ENCODE measurements at regions not wholly inside any gene's neighbourhood (a gene's known extent, or its start where the extent isn't known, plus 50 kb on each side); places are given as distances from the start of the nearest gene placed in this dataset.

DNA sequence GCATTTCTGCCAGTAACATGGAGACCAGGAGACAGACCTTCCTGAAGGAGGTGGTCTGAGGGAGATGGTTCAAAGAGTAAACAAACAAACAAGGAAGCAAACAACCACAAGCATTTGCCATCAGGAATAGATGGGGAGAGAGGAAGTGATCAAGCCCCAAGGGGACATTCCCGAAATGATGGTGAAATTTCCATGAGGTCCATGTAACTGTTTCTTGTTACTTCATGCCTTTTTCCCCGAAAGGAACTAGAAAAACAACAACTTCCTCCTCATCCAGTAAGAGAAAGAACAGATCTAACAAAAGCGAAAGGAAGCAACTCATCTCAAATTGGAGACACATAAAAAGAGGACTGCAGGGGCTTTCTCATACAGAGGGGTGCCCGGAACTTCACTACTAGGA is 152.5 kb upstream of the ZNF32 start:
- TF ChIP-seq, protein P1, sequence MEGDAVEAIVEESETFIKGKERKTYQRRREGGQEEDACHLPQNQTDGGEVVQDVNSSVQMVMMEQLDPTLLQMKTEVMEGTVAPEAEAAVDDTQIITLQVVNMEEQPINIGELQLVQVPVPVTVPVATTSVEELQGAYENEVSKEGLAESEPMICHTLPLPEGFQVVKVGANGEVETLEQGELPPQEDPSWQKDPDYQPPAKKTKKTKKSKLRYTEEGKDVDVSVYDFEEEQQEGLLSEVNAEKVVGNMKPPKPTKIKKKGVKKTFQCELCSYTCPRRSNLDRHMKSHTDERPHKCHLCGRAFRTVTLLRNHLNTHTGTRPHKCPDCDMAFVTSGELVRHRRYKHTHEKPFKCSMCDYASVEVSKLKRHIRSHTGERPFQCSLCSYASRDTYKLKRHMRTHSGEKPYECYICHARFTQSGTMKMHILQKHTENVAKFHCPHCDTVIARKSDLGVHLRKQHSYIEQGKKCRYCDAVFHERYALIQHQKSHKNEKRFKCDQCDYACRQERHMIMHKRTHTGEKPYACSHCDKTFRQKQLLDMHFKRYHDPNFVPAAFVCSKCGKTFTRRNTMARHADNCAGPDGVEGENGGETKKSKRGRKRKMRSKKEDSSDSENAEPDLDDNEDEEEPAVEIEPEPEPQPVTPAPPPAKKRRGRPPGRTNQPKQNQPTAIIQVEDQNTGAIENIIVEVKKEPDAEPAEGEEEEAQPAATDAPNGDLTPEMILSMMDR (IDR thresholded peaks at IDR 0.05), result no peak
- TF ChIP-seq POLR2AphosphoS5 (IDR thresholded peaks at IDR 0.05), result no peak
